ENCODE measurements at regions not wholly inside any gene's neighbourhood (a gene's known extent, or its start where the extent isn't known, plus 50 kb on each side); places are given as distances from the start of the nearest gene placed in this dataset.
A peak's percentile ranks its signal among the peaks of the same experiment; 100 is the strongest.

DNA sequence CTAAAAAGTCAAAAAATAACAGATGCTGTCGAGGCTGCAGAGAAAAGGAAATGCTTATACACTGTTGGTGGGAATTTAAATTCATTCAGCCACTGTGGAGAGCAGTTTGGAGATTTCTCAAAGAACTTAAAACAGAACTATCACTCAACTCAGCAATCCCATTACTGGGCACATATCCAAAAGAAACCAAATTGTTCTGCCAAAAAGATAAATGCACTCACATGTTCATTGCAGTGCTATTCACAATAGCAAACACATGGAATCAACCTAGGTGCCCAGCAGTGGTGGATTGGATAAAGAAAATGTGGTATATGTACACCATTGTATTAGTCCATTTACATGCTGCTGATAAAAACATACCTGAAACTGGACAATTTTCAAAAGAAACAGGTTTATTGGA, 116.0 kb upstream of the VGLL2 start:
- TF ChIP-seq, protein P1, sequence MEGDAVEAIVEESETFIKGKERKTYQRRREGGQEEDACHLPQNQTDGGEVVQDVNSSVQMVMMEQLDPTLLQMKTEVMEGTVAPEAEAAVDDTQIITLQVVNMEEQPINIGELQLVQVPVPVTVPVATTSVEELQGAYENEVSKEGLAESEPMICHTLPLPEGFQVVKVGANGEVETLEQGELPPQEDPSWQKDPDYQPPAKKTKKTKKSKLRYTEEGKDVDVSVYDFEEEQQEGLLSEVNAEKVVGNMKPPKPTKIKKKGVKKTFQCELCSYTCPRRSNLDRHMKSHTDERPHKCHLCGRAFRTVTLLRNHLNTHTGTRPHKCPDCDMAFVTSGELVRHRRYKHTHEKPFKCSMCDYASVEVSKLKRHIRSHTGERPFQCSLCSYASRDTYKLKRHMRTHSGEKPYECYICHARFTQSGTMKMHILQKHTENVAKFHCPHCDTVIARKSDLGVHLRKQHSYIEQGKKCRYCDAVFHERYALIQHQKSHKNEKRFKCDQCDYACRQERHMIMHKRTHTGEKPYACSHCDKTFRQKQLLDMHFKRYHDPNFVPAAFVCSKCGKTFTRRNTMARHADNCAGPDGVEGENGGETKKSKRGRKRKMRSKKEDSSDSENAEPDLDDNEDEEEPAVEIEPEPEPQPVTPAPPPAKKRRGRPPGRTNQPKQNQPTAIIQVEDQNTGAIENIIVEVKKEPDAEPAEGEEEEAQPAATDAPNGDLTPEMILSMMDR (IDR thresholded peaks at IDR 0.05): no peak
- H3K9me3 Mint-ChIP-seq: peaks cover 40% of the 10 kb centered on the region

DNA sequence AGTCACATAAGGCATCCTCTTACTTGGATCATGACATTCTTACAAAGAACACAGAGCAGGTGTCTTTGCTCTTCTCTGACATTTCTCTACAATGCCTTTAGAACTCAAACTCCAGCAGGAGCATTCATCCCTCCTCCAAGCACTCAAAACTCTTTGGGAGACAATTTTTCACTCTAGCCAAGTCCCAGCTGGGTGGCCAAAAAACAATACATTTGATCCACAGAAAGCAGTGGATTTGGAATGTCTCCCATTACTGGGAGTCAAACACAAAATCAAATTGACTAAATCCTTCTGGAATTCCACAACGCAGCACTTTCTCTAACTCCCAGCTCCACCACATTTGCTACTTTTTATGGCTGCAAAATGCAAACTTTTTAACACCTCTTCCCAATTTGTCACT, 108.6 kb upstream of the VGLL2 start:
- Mint-ChIP-seq H3K9me3 (peaks cover 3% of the 10 kb centered on the region), H3K27ac (no peak overlapping the region), H3K27me3 (ENCODE audit: low read depth, poor library complexity) (no peaks in the 10 kb centered on the region), H3K4me1 (no peaks in the 10 kb centered on the region), H3K36me3 (ENCODE audit: low read depth) (no peaks in the 10 kb centered on the region), H3K4me3 (no peak overlapping the region)
- DNase-seq: no peak
- TF ChIP-seq, protein P1 (IDR thresholded peaks at IDR 0.05): no peak

More for the DNA sequence above, 116.0 kb upstream of the VGLL2 start:
- Mint-ChIP-seq H3K36me3 (ENCODE audit: low read depth) (no peaks in the 10 kb centered on the region), H3K4me1 (no peaks in the 10 kb centered on the region), H3K4me3 (no peak overlapping the region), H3K27me3 (ENCODE audit: low read depth, poor library complexity) (no peaks in the 10 kb centered on the region), H3K27ac (no peak overlapping the region)
- no peak for DNase-seq

DNA sequence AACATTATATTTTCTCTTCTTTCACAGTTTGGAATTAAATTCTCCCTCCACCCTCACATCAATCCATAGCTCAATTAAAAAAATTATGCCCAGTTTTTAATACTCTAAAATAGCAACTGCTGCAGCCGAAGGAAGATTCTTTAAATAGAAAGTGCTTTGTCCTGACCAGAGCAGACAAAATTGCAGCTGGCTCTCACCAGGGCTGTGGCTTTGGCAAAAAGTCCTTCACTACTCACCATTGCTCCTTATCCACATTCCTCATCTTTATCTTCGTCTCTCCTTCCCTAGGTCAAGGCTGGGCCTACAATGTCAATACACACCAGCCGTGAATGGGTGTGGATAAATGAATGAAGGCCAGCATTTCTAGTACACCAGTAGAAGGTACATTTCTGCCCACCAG, 107.9 kb upstream of the VGLL2 start:
- DNase-seq: no peak
- TF ChIP-seq, protein P1 (IDR thresholded peaks at IDR 0.05): no peak
- no peaks in the 10 kb centered on the region for H3K9me3 Mint-ChIP-seq
- no peak overlapping the region for H3K4me3 Mint-ChIP-seq
- H3K27ac Mint-ChIP-seq: no peak overlapping the region
- H3K36me3 Mint-ChIP-seq (ENCODE audit: low read depth): no peaks in the 10 kb centered on the region
- H3K27me3 Mint-ChIP-seq (ENCODE audit: low read depth, poor library complexity): peaks cover 7% of the 10 kb centered on the region
- no peaks in the 10 kb centered on the region for H3K4me1 Mint-ChIP-seq

DNA sequence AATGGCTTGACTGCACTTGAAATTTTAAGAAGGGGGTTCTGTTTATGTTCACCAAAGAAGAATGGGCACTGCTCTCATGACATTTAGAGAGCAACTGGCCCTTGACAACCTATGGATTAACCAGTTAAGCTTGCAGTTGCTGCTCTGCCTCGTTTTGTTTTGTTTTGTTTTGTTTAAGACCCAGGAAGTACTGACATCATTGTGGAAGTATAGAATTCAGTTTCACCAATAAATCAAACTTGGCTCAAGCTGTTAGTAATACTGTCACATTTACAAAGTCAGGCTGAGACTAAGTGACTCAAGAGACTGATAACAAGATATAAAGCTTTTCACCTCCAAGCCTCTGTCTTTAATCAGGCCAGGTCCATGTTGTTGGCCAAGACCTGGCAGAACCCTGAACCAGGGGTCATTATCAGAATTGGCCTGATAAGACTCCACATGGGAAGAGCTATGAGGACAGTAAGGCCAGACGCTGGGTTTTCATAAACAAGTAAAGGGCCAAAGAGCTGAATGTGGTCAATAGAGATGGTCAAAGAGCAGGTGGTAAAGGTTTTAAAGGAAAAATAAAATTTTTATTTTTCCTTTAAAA, 99.4 kb upstream of the VGLL2 start:
- no peak overlapping the region for H3K4me3 Mint-ChIP-seq
- TF ChIP-seq, protein P1 (IDR thresholded peaks at IDR 0.05): no peak
- DNase-seq: no peak
- H3K4me1 Mint-ChIP-seq: peaks cover 19% of the 10 kb centered on the region
- no peaks in the 10 kb centered on the region for H3K9me3 Mint-ChIP-seq
- no peaks in the 10 kb centered on the region for H3K36me3 Mint-ChIP-seq (ENCODE audit: low read depth)
- peaks cover 10% of the 10 kb centered on the region for H3K27me3 Mint-ChIP-seq (ENCODE audit: low read depth, poor library complexity)
- H3K27ac Mint-ChIP-seq: no peak overlapping the region

DNA sequence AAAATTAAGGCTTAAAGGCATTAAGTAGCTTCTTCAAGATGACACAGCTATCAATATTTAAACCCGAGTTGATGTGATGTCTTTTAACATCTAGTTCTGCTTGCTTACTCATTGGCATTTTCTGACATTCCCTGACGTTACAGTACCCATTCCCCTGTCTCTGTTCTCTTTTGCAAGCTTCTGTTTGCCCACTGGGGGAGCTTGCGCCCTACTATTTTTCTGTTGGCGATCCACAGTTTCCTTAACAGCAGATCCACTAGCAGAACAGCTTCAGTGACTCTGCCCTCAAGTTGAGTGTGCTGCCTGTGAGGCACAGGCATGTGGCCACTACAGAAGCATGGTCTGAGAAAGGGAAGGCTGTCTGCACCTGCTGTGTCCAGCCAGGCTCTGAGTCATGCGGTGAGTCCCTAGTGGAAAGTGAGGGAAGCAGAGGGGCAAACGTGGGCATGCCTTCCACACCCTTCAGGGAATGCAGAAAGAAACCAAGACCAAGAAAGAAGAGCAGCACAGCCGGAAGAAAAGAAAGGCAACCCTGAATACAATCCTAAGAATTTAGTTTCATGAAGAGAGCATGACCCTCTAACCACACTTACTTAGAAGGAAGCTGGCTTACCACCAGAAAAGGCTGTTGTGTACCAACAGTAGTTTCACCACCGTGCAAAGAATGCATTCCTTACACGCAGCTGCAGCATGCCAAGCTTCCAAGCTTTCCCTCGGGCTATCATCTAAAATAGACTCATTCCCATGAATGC, 97.7 kb upstream of the VGLL2 start:
- Mint-ChIP-seq H3K27ac (peak overlapping the region; percentile 77), H3K4me3 (no peak overlapping the region), H3K9me3 (peaks cover 4% of the 10 kb centered on the region), H3K27me3 (ENCODE audit: low read depth, poor library complexity) (peaks cover 1% of the 10 kb centered on the region), H3K36me3 (ENCODE audit: low read depth) (no peaks in the 10 kb centered on the region), H3K4me1 (peaks cover 19% of the 10 kb centered on the region)
- TF ChIP-seq, protein P1 (IDR thresholded peaks at IDR 0.05): no peak
- DNase-seq: no peak
